Fibroblast of skin of right quadriceps (primary cell): ENCODE measurements at regions not wholly inside any gene's neighbourhood (a gene's known extent, or its start where the extent isn't known, plus 50 kb on each side); places are given as distances from the start of the nearest gene placed in this dataset.
A peak's percentile ranks its signal among the peaks of the same experiment; 100 is the strongest.

ENCODE experiments used
- DNase-seq: peaks from one replicate; pipeline ENCODE4 v3.0.0-alpha.2; 2013

GRCh38 chr4:89665662-89666061, 171.3 kb downstream of the SNCA start:
- DNase-seq = no peak

- no peak for DNase-seq
These were observed 172.4 kb downstream of the SNCA start for GRCh38 chr4:89664521-89664920.

GRCh38 chr4:89661173-89661899, 175.6 kb downstream of the SNCA start:
- DNase-seq = peak; percentile 63

- DNase-seq = peak; percentile 7
These were observed 176.4 kb downstream of the SNCA start for GRCh38 chr4:89660444-89661172.

GRCh38 chr4:89658701-89659024, 178.3 kb downstream of the SNCA start:
- no peak for DNase-seq

GRCh38 chr4:89657931-89658700, 178.8 kb downstream of the SNCA start:
- peak; percentile 31 for DNase-seq

DNA sequence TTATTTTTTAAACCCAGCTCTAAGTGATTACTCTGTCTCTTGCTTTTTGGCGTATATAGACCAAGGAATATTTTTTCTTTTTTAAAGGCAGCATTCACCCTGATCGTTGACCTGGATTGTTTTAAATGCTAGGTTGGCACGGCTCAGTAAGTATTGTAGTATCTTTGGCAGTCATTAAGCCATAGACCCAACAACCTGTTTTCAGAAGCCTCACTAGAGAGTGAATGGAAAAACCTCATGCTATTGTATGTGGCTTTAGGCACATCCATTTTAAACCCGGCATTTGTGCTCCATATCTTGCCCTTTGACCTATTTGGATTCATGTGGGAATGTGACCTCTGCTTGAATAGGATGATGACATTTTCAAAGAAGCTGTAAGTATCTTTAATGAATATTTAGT, 183.9 kb downstream of the SNCA start:
- DNase-seq = no peak

DNA sequence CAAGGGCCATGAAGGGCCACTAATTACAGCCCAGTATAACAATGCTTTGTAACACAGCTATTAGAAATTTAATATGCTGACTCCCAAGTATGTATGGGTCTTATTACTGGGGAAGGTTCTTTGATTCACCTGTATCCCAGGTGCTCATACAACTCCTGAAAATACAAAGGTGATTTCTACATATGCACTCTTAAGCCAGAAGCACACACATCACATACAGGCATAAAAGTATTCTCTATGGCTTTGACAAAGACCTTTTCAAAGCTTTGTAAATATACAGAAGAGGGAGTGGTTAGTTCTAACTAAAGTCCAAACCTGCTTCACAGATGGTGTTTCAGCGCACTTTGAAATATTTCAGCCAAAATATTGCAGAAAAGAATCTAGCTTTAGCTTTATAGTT, 191.5 kb downstream of the SNCA start:
- DNase-seq = no peak

DNA sequence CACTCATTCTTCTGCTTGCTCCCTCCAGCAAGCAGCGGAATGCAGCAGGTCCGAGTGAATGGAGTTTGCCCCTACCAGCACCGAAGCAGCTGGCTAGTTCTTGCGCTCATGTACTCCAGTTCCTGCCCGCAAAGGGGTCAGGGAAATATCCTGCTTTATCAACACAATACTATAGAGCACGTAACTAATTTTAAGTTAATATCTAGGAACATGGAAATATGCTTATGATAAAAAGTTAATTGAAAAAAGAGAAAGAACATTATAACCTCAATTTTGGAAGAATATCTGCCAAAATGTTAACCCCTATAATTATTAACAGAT, 195.6 kb downstream of the SNCA start:
- no peak for DNase-seq

DNA sequence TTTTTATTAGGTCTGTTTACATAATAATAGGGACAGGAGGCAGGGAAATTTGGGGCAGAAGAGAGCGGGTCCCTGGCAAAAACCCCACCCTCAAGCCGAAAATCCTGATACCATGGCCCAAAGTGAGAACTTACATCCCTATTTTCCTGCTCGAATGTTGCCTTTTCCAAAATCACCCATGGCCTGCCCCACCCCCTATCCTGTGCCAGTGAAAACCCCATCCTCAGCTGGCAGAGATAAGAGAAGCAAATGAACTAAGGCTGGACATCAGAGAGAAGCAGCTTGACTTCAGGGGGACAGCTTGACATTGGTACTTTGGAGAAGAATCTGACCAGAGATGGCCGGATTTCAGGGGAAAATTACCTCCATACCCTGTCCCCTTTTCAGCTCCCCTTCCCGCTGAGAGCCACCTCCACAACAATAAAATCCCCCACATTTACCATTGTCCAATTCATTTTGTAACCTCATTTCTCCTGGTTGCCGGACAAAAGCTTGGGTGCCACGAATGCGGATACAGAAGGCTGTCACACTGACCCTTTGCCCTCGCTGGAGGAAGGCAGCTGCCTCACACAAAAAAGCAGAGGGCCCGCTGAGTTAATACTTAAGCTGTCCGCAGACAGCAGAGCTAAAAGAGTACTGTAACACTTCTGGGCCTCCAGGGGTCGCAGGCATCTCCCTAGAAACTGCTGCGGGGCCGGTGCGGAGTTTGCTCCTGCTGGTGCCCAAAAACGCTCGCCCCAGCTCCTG, 196.2 kb downstream of the SNCA start:
- peak; percentile 53 for DNase-seq

- DNase-seq = no peak
These were observed 197.6 kb downstream of the SNCA start for GRCh38 chr4:89639395-89639794.

- DNase-seq = no peak
These were observed 211.2 kb downstream of the SNCA start for GRCh38 chr4:89625599-89626293.

DNA sequence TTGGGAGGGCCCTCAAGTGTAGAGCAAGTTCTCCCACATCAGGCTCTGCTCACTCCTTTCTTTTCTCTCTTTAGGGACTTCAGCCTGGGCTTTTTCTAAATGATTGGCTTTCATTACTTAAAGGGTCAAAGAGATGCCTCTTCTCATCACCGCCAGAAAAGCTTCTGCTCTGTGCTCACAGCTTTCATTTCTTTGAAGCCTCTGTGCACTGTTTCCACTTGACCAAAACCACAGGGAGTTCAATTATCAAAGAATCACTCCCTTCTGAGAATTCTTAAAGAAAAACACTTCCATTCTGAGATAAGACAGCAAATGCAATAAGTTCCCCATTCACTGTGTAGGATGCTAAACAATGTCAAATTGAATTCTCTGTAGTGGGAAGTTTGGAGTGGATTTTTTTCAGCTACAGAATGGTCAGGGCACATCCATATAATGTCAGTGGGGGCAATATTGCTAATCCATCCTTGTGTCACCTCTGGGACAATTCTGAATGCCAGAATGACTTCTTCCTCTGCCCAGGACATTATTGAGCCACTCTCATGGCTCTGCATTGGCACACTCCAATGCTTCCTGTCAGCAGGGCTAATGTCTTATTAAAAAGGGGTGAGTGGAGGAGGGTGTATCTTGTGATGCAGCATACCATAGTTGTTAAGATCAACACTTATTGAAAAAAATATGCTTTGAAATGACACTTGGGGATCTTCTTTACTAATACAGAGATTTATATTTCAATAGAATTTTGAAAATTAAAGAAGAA, 217.6 kb downstream of the SNCA start:
- DNase-seq = no peak

DNA sequence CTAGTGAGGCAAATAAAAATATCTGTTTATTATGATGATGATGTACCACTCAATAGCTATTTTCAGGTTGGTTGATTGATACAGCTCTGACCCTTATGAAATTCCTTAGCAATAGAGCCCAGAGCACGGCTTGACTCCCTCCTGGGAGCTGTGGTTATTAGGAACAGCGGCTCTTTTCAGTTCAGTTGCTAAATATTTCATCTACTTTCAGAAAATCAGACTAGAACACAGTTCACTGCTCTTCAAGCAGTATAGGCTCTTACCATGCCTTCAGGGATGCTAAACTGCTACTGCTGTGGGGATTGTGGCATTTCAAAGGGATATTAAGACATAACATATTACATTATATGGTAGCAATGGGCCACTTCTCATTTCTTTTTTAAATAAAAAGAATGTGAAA, 218.8 kb downstream of the SNCA start:
- no peak for DNase-seq

DNA sequence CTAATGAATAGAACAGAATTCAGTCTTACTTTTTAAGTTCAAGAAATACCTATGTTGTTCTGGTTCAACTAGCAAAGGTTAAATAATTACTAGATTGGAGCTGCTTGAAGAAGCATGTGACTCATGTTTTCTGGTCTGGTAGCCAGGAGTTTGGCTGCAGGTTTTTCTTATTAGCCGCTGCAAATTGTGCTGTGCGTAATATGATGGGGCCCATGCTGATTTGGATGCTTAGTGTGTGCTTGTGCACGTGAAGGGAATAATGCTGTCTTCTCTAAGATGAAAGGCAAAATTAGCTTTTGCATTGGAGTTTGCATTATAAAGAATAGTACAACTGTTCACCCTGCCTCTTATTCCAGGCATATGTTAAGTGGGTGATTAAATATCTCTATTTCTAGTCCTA, 219.6 kb downstream of the SNCA start:
- DNase-seq = peak; percentile 2

GRCh38 chr4:89616382-89616781, 220.6 kb downstream of the SNCA start:
- no peak for DNase-seq

- no peak for DNase-seq
These were observed 221.9 kb downstream of the SNCA start for GRCh38 chr4:89615051-89615450.

- no peak for DNase-seq
These were observed 222.8 kb downstream of the SNCA start for GRCh38 chr4:89614155-89614554.

GRCh38 chr4:89610236-89610635, 226.7 kb downstream of the SNCA start:
- DNase-seq = no peak

DNA sequence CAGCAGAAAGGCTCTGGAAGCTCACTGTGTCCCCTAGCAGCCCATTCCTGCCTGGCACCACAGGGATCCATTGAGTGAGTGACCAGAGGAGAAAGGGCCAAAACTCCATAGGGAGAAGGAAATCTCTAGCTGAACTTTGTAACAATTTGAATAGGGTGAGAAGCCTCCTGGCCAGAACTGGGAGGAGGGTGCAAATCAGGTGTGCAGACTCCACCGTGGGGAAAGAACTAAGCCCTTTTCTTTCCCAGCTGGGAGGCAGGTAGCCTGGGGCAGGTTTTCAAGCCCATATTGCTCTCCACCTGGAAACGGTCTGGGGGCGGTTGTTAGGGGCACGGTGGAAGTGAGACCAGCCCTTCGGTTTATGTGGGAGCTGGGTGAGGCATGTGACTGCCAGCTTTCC, 227.2 kb downstream of the SNCA start:
- DNase-seq = no peak

DNA sequence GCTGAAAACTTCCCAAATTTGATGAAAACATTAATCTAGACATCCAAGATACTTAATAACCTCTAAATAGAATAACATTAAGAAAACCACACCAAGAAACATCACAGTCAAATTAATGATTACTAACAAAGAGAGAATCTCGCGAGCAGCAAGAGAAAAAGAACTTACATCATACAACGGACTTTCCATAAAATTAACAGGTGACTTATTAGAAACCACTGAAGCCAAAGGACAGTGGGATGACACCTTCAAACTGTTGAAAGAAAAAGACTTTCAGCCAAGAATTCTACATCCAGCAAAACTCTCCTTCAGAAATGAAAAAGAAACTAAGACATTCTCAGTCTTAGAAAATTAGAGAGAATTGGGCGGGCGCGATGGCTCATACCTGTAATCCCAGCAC, 232.0 kb downstream of the SNCA start:
- DNase-seq = no peak

DNA sequence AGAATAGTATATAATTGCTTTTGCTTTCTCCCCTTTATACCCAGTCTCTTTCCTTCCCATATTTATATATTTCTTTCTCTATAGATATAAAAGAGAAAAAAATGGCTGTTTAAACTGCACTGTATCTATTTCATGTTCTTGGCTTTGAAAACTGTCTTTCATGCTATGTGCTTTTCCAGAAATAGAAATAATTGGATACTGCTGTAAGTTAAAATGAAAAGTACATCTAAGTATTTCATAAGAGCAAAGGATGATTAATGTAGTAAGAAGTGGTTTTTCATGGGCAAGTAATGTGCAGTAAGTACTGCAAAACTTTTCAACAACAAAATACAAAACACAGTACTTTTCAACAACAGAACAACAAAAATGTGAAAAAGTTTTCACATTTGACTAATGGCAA, 237.9 kb downstream of the SNCA start:
- no peak for DNase-seq
